AG04450 (cell line): ENCODE measurements at regions not wholly inside any gene's neighbourhood (a gene's known extent, or its start where the extent isn't known, plus 50 kb on each side); places are given as distances from the start of the nearest gene placed in this dataset.

Experiments
- CTCF ChIA-PET: fragments of 300-600, 350-600 bp; formaldehyde crosslinking; extraction: SDS; loops from one replicate; lab custom pipeline; 2022; ENCODE audit warnings: antibody characterized with exemption, inconsistent platforms; lab: Charles Lee
- POLR2A ChIA-PET: fragments of 350-600 bp; formaldehyde crosslinking; extraction: SDS; loops from one replicate; lab custom pipeline; 2021; ENCODE audit warnings: antibody characterized with exemption, inconsistent platforms; lab: Yijun Ruan, JAX
- DNase-seq: peaks from one replicate; pipeline ENCODE4 v3.0.0-alpha.2; 2011; ENCODE audit warnings: low read depth, low spot score
- H3K27ac ChIP-seq: one replicate; pipeline ENCODE4 v1.5.1; 2012; ENCODE audit warnings: low read depth, low read length, control low read depth
- H3K27me3 ChIP-seq: one replicate; pipeline ENCODE4 v1.6.0; 2012; ENCODE audit warnings: low read length; ENCODE audit not compliant: control insufficient read depth, insufficient read depth
- H3K4me3 ChIP-seq: 2 replicates; pipeline ENCODE4 v1.5.1; 2011; ENCODE audit warnings: mild to moderate bottlenecking, low read depth, low read length, control low read depth
- H3K9me3 ChIP-seq: 2 replicates; pipeline ENCODE4 v1.5.1; 2012; ENCODE audit warnings: low read length; ENCODE audit not compliant: control insufficient read depth, insufficient read depth
- TF ChIP-seq, protein P1 (sequence below): IDR thresholded peaks from 2 replicates; pipeline ENCODE4 v1.5.1; 2011; ENCODE audit warnings: low read depth, low read length, control low read depth, inconsistent platforms

- Histone ChIP-seq H3K9me3 (no peaks in the 10 kb centered on the region), H3K4me3 (no peak overlapping the region), H3K27me3 (no peaks in the 10 kb centered on the region), H3K27ac (no peak overlapping the region)
- TF ChIP-seq, protein P1, sequence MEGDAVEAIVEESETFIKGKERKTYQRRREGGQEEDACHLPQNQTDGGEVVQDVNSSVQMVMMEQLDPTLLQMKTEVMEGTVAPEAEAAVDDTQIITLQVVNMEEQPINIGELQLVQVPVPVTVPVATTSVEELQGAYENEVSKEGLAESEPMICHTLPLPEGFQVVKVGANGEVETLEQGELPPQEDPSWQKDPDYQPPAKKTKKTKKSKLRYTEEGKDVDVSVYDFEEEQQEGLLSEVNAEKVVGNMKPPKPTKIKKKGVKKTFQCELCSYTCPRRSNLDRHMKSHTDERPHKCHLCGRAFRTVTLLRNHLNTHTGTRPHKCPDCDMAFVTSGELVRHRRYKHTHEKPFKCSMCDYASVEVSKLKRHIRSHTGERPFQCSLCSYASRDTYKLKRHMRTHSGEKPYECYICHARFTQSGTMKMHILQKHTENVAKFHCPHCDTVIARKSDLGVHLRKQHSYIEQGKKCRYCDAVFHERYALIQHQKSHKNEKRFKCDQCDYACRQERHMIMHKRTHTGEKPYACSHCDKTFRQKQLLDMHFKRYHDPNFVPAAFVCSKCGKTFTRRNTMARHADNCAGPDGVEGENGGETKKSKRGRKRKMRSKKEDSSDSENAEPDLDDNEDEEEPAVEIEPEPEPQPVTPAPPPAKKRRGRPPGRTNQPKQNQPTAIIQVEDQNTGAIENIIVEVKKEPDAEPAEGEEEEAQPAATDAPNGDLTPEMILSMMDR, result no peak
- POLR2A ChIA-PET, result no interaction called here
- CTCF ChIA-PET, result no interaction called here
- no peak for DNase-seq
Observed at GRCh38 chr3:5861151-5861550, 673.6 kb downstream of the EDEM1 start.

DNA sequence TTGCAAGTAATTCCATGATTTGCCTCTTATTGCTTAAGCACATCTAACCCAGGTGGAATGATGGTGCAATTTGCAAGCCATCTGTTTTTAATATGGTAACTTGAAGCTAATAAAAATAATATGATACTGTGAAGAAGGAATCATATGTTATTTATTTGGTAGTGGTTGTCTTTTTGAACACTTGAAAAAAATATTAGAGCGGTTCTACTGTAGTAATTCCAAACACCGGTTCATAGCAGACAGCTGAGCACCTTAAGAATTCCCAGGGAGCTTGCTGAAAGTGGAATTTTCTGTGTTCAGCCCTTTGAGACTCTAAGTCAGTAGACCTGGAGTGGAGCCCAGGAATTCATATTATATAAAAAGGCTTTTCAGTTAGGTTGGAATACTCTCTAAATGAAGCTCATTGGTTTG is 687.4 kb downstream of the EDEM1 start:
- Histone ChIP-seq H3K27me3 (no peaks in the 10 kb centered on the region), H3K4me3 (no peak overlapping the region), H3K27ac (no peak overlapping the region), H3K9me3 (peaks cover 5% of the 10 kb centered on the region; the same call in 1 of the 2 replicates)
- POLR2A ChIA-PET, result no interaction called here
- CTCF ChIA-PET, result no interaction called here
- no peak for DNase-seq
- TF ChIP-seq, protein P1, result no peak

DNA sequence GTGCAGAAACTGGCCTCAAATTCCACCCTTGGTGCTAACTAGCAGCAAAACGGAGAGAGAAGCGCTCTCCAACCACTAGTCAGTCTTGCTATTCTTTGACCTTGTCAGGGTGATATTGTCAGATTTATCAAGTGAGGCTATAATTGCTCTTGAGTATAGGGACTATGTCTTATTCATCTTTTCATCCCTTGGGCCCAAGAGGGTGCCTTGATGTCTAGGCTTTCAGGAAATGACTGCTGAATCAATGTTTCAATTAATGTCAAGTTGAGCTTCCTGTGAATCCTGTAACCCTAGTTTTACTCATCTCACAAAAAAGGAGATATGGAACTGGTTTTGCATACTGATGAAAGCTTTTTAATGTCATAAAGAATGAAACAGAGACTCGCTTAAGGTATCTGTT is 701.3 kb downstream of the EDEM1 start:
- TF ChIP-seq, protein P1, result no peak
- Histone ChIP-seq H3K4me3 (no peak overlapping the region), H3K27ac (no peak overlapping the region), H3K27me3 (no peaks in the 10 kb centered on the region), H3K9me3 (peaks cover 9% of the 10 kb centered on the region)
- no peak for DNase-seq
- POLR2A ChIA-PET, result no interaction called here
- CTCF ChIA-PET, result interaction anchor here (0.6 kb wide), 1 partner anchor 1250 kb away, joined by 3 read pairs; no protein-coding TSS in a partner anchor

DNA sequence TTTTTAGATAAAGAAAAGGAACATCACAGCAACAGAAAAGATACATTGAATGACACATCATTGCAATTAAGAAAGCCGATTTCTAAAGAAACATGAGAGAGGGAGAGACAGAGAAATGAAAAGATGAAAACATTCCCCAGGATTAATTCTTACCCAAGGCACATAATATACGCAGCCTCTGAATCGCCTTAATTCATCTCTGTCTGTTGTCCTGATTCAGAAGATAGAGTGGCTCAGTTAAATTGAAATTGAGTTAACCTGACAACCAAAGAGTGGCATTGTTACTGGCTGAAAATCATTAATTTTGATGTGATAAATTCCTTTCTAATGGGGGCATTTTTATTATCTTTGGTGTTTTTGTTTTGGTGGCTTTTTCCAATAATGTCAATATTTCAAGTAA is 701.9 kb downstream of the EDEM1 start:
- CTCF ChIA-PET, result no interaction called here
- Histone ChIP-seq H3K4me3 (no peak overlapping the region), H3K27ac (no peak overlapping the region), H3K27me3 (no peaks in the 10 kb centered on the region), H3K9me3 (peaks cover 9% of the 10 kb centered on the region)
- POLR2A ChIA-PET, result no interaction called here
- DNase-seq, result no peak
- TF ChIP-seq, protein P1, result no peak

DNA sequence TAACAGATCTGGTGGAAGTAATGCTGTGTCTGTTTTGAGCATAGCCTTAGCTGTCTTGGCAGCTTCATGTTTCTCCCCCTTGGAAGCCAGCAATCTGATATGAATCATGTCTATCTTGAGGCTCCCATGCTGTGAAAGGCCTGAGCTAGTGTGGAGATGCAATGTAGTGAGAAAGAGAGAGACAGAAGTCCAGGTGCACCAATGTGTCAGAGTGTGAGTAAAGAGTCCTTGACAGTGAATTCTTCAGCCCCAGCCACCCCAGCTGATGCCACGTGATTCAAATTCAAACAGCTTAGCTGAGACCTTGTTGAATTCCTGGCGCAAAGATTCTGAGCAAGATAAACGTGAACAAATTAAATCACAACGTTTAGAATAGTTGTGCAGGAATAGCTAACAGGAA is 704.2 kb downstream of the EDEM1 start:
- no peaks in the 10 kb centered on the region for H3K27me3 ChIP-seq
- no peak overlapping the region for H3K27ac ChIP-seq
- H3K9me3 ChIP-seq, result peaks cover 12% of the 10 kb centered on the region
- ChIA-PET CTCF (no interaction called here), POLR2A (no interaction called here)
- TF ChIP-seq, protein P1, result no peak
- DNase-seq, result no peak
- H3K4me3 ChIP-seq, result no peak overlapping the region
